ENCODE measurements at regions not wholly inside any gene's neighbourhood (a gene's known extent, or its start where the extent isn't known, plus 50 kb on each side); places are given as distances from the start of the nearest gene placed in this dataset.

GRCh38 chr17:69711541-69711940, 297.0 kb downstream of the MAP2K6 start:
- no peak for DNase-seq
- no peak overlapping the region for H3K27ac ChIP-seq
- no peak for TF ChIP-seq POLR2A (IDR thresholded peaks at IDR 0.05)
- intact Hi-C loops (cut with DNase I; ENCODE audit: low total_unique reads), result no loop called here
- no peak overlapping the region for H3K4me3 ChIP-seq
- H3K9me3 ChIP-seq, result no peaks in the 10 kb centered on the region
- no peaks in the 10 kb centered on the region for H3K4me1 ChIP-seq
- no peaks in the 10 kb centered on the region for H3K27me3 ChIP-seq
- H3K36me3 ChIP-seq, result no peaks in the 10 kb centered on the region

GRCh38 chr17:69712801-69713311, 298.4 kb downstream of the MAP2K6 start:
- H3K9me3 ChIP-seq, result no peaks in the 10 kb centered on the region
- TF ChIP-seq POLR2A (IDR thresholded peaks at IDR 0.05), result no peak
- TF ChIP-seq CTCF (IDR thresholded peaks at IDR 0.05), result no peak
- intact Hi-C loops (cut with DNase I; ENCODE audit: low total_unique reads), result no loop called here
- DNase-seq, result no peak
- H3K27me3 ChIP-seq, result no peaks in the 10 kb centered on the region
- no peak overlapping the region for H3K4me3 ChIP-seq
- no peaks in the 10 kb centered on the region for H3K36me3 ChIP-seq
- H3K27ac ChIP-seq, result no peak overlapping the region
- no peaks in the 10 kb centered on the region for H3K4me1 ChIP-seq

- Histone ChIP-seq H3K9me3 (no peaks in the 10 kb centered on the region), H3K4me3 (no peak overlapping the region), H3K36me3 (no peaks in the 10 kb centered on the region), H3K27ac (no peak overlapping the region), H3K27me3 (no peaks in the 10 kb centered on the region), H3K4me1 (no peaks in the 10 kb centered on the region)
- intact Hi-C loops (cut with DNase I; ENCODE audit: low total_unique reads), result no loop called here
- TF ChIP-seq POLR2A (IDR thresholded peaks at IDR 0.05) (no peak), CTCF (IDR thresholded peaks at IDR 0.05) (no peak)
- no peak for DNase-seq
Observed at GRCh38 chr17:69713815-69714214, 299.3 kb downstream of the MAP2K6 start.

GRCh38 chr17:69714669-69715068, 300.2 kb downstream of the MAP2K6 start:
- Histone ChIP-seq H3K4me3 (no peak overlapping the region), H3K4me1 (no peaks in the 10 kb centered on the region), H3K9me3 (no peaks in the 10 kb centered on the region), H3K36me3 (no peaks in the 10 kb centered on the region), H3K27me3 (no peaks in the 10 kb centered on the region), H3K27ac (no peak overlapping the region)
- DNase-seq, result no peak
- no peak for TF ChIP-seq POLR2A (IDR thresholded peaks at IDR 0.05)
- no peak for TF ChIP-seq CTCF (IDR thresholded peaks at IDR 0.05)
- intact Hi-C loops (cut with DNase I; ENCODE audit: low total_unique reads), result no loop called here

- no peak for DNase-seq
- H3K27ac ChIP-seq, result no peak overlapping the region
- no peaks in the 10 kb centered on the region for H3K9me3 ChIP-seq
- TF ChIP-seq CTCF (IDR thresholded peaks at IDR 0.05) (no peak), POLR2A (IDR thresholded peaks at IDR 0.05) (no peak)
- no peaks in the 10 kb centered on the region for H3K36me3 ChIP-seq
- intact Hi-C loops (cut with DNase I; ENCODE audit: low total_unique reads), result no loop called here
- H3K27me3 ChIP-seq, result no peaks in the 10 kb centered on the region
- H3K4me1 ChIP-seq, result no peaks in the 10 kb centered on the region
- no peak overlapping the region for H3K4me3 ChIP-seq
Observed at GRCh38 chr17:69715656-69716055, 301.2 kb downstream of the MAP2K6 start.

- intact Hi-C loops (cut with DNase I; ENCODE audit: low total_unique reads), result no loop called here
- Histone ChIP-seq H3K27ac (no peak overlapping the region), H3K9me3 (no peaks in the 10 kb centered on the region)
Observed at GRCh38 chr17:69716556-69716955, 302.1 kb downstream of the MAP2K6 start.

More at GRCh38 chr17:69716556-69716955, 302.1 kb downstream of the MAP2K6 start:
- Histone ChIP-seq H3K27me3 (no peaks in the 10 kb centered on the region), H3K4me1 (no peaks in the 10 kb centered on the region), H3K36me3 (no peaks in the 10 kb centered on the region), H3K4me3 (no peak overlapping the region)
- TF ChIP-seq CTCF (IDR thresholded peaks at IDR 0.05), result no peak
- TF ChIP-seq POLR2A (IDR thresholded peaks at IDR 0.05), result no peak
- no peak for DNase-seq
